Mesothelial cell of epicardium (in vitro differentiated cells): ENCODE measurements at regions not wholly inside any gene's neighbourhood (a gene's known extent, or its start where the extent isn't known, plus 50 kb on each side); places are given as distances from the start of the nearest gene placed in this dataset.
A peak's percentile ranks its signal among the peaks of the same experiment; 100 is the strongest.

Experiments
- DNase-seq, 2 experiments: peaks; one replicate each; pipeline ENCODE4 v3.0.0; 2021; ENCODE audit warnings: low spot score in 2 of 2; ENCODE audit not compliant: unreplicated experiment in 2 of 2
- H3K27ac Mint-ChIP-seq: 2 replicates; pipeline ENCODE4 v1.8.0; 2021; ENCODE audit warnings: mixed read lengths
- H3K27me3 Mint-ChIP-seq: 2 replicates; pipeline ENCODE4 v1.8.0; 2021; ENCODE audit warnings: low read depth, mixed read lengths
- H3K36me3 Mint-ChIP-seq: 2 replicates; pipeline ENCODE4 v1.8.0; 2021; ENCODE audit warnings: mixed read lengths
- H3K4me1 Mint-ChIP-seq: 2 replicates; pipeline ENCODE4 v1.8.0; 2021; ENCODE audit warnings: mixed read lengths
- H3K4me3 Mint-ChIP-seq: 2 replicates; pipeline ENCODE4 v1.8.0; 2021; ENCODE audit warnings: mild to moderate bottlenecking, moderate library complexity, mixed read lengths
- H3K9me3 Mint-ChIP-seq: 2 replicates; pipeline ENCODE4 v1.8.0; 2021; ENCODE audit warnings: mixed read lengths
- CTCF ChIP-seq: fragments of 200-600 bp; sonication (generic); IDR thresholded peaks from one replicate; pipeline ENCODE4 v1.5.0; 2021; ENCODE audit warnings: antibody characterized with exemption; ENCODE audit not compliant: unreplicated experiment

- DNase-seq = no peak
- no peak for TF ChIP-seq CTCF
- Mint-ChIP-seq H3K27me3 (peaks cover 5% of the 10 kb centered on the region), H3K36me3 (no peaks in the 10 kb centered on the region), H3K9me3 (no peaks in the 10 kb centered on the region), H3K4me3 (no peak overlapping the region), H3K27ac (no peak overlapping the region), H3K4me1 (no peaks in the 10 kb centered on the region)
Observed at GRCh38 chr6:48798296-48798695, 664.8 kb downstream of the MMUT start.

- Mint-ChIP-seq H3K36me3 (no peaks in the 10 kb centered on the region), H3K27ac (no peak overlapping the region), H3K4me3 (no peak overlapping the region), H3K4me1 (no peaks in the 10 kb centered on the region), H3K9me3 (peaks cover 19% of the 10 kb centered on the region), H3K27me3 (peaks cover 26% of the 10 kb centered on the region)
- TF ChIP-seq CTCF = no peak
- DNase-seq = no peak
Observed at GRCh38 chr6:48782225-48782624, 671.2 kb upstream of the PTCHD4 start.

- TF ChIP-seq CTCF = no peak
- Mint-ChIP-seq H3K4me1 (peaks cover 12% of the 10 kb centered on the region), H3K4me3 (no peak overlapping the region), H3K27me3 (peaks cover 9% of the 10 kb centered on the region), H3K36me3 (no peaks in the 10 kb centered on the region), H3K9me3 (peaks cover 14% of the 10 kb centered on the region), H3K27ac (no peak overlapping the region)
- no peak for DNase-seq
Observed at GRCh38 chr6:48777411-48777810, 666.4 kb upstream of the PTCHD4 start.

GRCh38 chr6:48775157-48775556 is 664.2 kb upstream of the PTCHD4 start:
- no peak overlapping the region for H3K4me3 Mint-ChIP-seq
- no peak for TF ChIP-seq CTCF
- DNase-seq = no peak
- H3K4me1 Mint-ChIP-seq = peaks cover 12% of the 10 kb centered on the region
- peaks cover 14% of the 10 kb centered on the region for H3K9me3 Mint-ChIP-seq
- H3K27ac Mint-ChIP-seq = peak overlapping the region; percentile 44
- peaks cover 4% of the 10 kb centered on the region for H3K27me3 Mint-ChIP-seq
- no peaks in the 10 kb centered on the region for H3K36me3 Mint-ChIP-seq

- H3K4me1 Mint-ChIP-seq = peaks cover 12% of the 10 kb centered on the region
- peaks cover 10% of the 10 kb centered on the region for H3K9me3 Mint-ChIP-seq
- H3K4me3 Mint-ChIP-seq = no peak overlapping the region
- peaks cover 5% of the 10 kb centered on the region for H3K27me3 Mint-ChIP-seq
- no peaks in the 10 kb centered on the region for H3K36me3 Mint-ChIP-seq
- TF ChIP-seq CTCF = no peak
- DNase-seq = no peak
- H3K27ac Mint-ChIP-seq = no peak overlapping the region
Observed at GRCh38 chr6:48774276-48774675, 663.3 kb upstream of the PTCHD4 start.

GRCh38 chr6:48766349-48766748 is 655.4 kb upstream of the PTCHD4 start:
- no peaks in the 10 kb centered on the region for H3K9me3 Mint-ChIP-seq
- DNase-seq = no peak
- H3K27me3 Mint-ChIP-seq = peaks cover 5% of the 10 kb centered on the region
- H3K27ac Mint-ChIP-seq = no peak overlapping the region
- no peaks in the 10 kb centered on the region for H3K36me3 Mint-ChIP-seq
- no peak overlapping the region for H3K4me3 Mint-ChIP-seq
- peaks cover 28% of the 10 kb centered on the region for H3K4me1 Mint-ChIP-seq
- TF ChIP-seq CTCF = no peak
